ENCODE measurements at regions not wholly inside any gene's neighbourhood (a gene's known extent, or its start where the extent isn't known, plus 50 kb on each side); places are given as distances from the start of the nearest gene placed in this dataset.

- no peak for TF ChIP-seq CTCF (IDR thresholded peaks at IDR 0.05; ENCODE audit: low read depth, low read length)
- no peak for DNase-seq (ENCODE audit: extremely low read depth, low read depth)
These were observed 208.3 kb upstream of the PCDH9 start for GRCh38 chr13:67438465-67438864.

GRCh38 chr13:67437244-67437643, 207.1 kb upstream of the PCDH9 start:
- no peak for TF ChIP-seq CTCF (IDR thresholded peaks at IDR 0.05; ENCODE audit: low read depth, low read length)
- DNase-seq (ENCODE audit: extremely low read depth, low read depth): no peak

- no peak for TF ChIP-seq CTCF (IDR thresholded peaks at IDR 0.05; ENCODE audit: low read depth, low read length)
- DNase-seq (ENCODE audit: extremely low read depth, low read depth): no peak
These were observed 191.3 kb upstream of the PCDH9 start for GRCh38 chr13:67421475-67421874.

GRCh38 chr13:67416047-67416925, 186.2 kb upstream of the PCDH9 start:
- peak; percentile 1; the same call in 1 of the 2 replicates for TF ChIP-seq CTCF (IDR thresholded peaks at IDR 0.05; ENCODE audit: low read depth, low read length)
- DNase-seq (ENCODE audit: extremely low read depth, low read depth): no peak

GRCh38 chr13:67410645-67411044, 180.5 kb upstream of the PCDH9 start:
- DNase-seq (ENCODE audit: extremely low read depth, low read depth): no peak
- TF ChIP-seq CTCF (IDR thresholded peaks at IDR 0.05; ENCODE audit: low read depth, low read length): no peak

- no peak for TF ChIP-seq CTCF (IDR thresholded peaks at IDR 0.05; ENCODE audit: low read depth, low read length)
- DNase-seq (ENCODE audit: extremely low read depth, low read depth): no peak
These were observed 178.7 kb upstream of the PCDH9 start for GRCh38 chr13:67408798-67409197.

- no peak for DNase-seq (ENCODE audit: extremely low read depth, low read depth)
- no peak for TF ChIP-seq CTCF (IDR thresholded peaks at IDR 0.05; ENCODE audit: low read depth, low read length)
These were observed 172.4 kb upstream of the PCDH9 start for GRCh38 chr13:67402546-67402945.
